CD4-positive, alpha-beta T cell treated with Interleukin-10 for 1 hour (primary cell): ENCODE measurements at regions not wholly inside any gene's neighbourhood (a gene's known extent, or its start where the extent isn't known, plus 50 kb on each side); places are given as distances from the start of the nearest gene placed in this dataset.
"Not testable (repeated sequence)": the region's sequence is repeated elsewhere in the genome, so short reads cannot be mapped to it uniquely, and the experiment has no call there.

Experiments used
- DNase-seq: peaks from one replicate; pipeline ENCODE4 v3.0.0-alpha.2; 2020

DNA sequence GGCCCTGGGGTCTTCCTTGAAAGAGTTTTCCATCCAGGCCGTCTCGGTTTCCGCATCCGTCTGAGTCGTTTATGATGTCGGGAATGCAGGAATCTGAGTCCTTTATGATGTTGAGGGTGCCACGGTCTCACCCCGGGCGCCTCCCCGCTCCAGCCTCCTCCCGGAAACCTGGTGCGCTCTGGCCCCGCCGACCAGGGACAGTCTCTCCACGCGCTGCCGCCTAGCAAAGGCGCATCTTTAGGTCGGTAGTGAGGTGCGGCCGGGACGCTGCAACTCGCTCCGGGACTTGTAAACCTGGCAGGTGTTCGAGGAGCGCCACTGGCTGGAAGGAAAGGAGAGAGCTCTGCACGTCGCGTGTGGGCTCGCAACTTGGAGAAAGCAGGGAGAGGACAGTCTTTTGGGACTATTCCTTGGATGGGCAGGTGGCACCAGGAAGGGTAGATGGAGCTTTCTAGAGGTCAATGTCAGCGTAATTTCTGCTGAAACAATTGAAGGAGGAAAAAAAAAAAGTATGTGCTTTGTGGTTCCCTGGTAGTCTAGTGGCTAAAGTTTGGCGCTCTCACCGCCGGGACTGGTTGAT, 132.0 kb downstream of the FAM72B start:
- DNase-seq = not testable (repeated sequence)

GRCh38 chr1:121054928-121055327, 129.2 kb downstream of the FAM72B start:
- not testable (repeated sequence) for DNase-seq

- not testable (repeated sequence) for DNase-seq
Measured at GRCh38 chr1:121066925-121067324, 117.2 kb downstream of the FAM72B start.

DNA sequence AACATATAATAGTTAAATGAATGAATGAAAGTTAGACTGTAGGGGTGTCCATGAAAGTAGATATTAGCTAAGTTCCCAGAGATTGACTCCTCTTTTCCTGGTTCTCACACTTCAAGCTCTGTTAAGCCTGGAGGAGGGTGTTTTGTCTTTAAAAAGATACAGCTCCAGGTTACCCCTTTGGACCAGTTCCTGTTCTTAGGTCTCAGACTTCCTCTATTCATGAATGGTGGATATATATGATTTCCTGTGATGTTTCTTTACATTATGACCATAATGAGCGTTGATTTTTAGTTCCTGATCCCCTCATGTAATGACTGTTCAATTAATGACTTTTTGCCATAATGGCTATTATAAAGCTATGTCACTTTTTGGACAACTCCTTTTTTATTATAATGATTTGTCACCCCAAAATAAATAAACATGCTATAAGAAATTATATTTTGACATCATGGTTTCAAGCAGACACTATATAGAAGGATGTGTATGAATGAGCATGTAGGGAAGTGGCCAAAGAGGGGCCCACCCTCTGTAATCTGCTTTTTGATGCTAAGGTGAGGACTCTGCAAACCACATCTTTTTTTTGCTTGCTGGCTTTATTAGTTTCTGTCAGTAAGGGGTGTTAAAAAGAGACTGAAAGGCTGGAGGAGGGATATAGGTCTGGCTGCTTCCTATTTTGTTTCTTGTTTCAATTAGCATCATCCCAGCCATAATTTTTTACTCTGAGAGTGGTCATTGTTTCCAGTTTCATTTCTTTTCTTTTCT, 115.2 kb downstream of the FAM72B start:
- not testable (repeated sequence) for DNase-seq

GRCh38 chr1:121073852-121074251, 110.3 kb downstream of the FAM72B start:
- not testable (repeated sequence) for DNase-seq

- DNase-seq = not testable (repeated sequence)
Measured at GRCh38 chr1:121075254-121075805, 108.8 kb downstream of the FAM72B start.

GRCh38 chr1:121076674-121077073, 107.5 kb downstream of the FAM72B start:
- DNase-seq = not testable (repeated sequence)

DNA sequence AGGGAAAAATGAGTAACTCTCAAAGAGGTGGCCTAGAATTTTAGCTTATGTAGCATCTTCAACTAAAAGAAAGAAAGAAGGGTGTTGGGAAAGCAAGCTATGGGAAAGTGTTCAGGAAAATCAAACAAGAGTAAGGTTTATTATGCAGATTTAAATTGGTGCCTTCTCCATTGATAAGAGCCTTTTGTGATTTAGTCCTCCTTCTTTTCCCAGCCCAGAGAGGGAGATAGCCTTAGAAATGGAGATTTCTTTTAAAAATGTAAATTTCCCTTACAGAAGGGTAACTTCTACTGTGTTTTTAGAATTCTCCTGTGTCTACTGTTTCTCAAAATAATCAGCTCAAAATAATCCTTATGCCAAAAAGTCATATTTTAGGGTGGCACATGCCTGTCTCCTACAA, 104.5 kb downstream of the FAM72B start:
- not testable (repeated sequence) for DNase-seq

DNA sequence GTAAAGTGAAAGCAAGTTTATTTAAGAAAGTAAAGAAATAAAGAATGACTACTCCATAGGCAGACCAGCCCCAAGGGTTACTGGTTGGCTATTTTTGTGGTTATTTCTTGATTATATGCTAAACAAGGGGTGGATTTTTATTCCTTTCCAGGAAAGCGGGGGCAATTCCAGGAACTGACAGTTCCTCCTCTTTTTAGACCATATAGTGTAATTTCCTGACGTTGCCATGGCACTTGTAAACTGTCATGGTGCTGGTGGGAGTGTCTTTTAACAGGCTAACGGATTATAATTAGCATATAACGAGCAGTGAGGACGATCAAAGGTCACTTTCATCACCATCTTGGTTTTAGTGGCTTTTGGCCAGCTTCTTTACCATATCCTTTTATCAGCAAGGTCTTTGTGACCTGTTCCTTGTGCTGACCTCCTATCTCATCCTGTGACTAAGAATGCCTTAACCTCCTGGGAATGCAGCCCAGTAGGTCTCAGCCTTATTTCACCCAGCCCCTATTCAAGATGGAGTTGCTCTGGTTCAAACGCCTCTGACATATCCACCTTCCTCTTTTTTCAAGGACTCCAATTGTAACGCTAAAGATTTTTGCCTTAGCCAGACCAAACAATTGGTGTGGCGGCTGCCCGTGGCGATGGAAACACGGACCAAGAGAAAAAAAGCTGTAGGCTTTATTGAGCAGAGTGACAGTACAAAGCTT, 103.8 kb downstream of the FAM72B start:
- peak; percentile 38 for DNase-seq

DNA sequence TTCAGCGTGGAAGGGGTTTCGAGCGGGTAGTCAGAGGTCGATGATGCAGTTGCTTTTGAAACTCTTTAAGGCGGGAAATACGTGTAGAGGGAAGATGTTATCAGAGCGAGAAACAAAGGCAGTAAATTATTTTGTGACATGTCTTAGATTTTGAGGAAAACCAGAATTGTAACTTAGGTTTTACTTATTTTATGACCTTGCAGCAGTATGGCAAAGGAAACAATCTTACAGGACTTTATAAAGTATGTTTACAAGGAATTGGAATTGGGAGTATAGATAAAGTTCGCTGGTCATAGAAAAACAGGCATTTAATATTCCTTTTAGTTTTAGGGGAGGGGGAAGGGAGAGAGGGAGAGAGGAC, 103.3 kb downstream of the FAM72B start:
- DNase-seq = not testable (repeated sequence)

DNA sequence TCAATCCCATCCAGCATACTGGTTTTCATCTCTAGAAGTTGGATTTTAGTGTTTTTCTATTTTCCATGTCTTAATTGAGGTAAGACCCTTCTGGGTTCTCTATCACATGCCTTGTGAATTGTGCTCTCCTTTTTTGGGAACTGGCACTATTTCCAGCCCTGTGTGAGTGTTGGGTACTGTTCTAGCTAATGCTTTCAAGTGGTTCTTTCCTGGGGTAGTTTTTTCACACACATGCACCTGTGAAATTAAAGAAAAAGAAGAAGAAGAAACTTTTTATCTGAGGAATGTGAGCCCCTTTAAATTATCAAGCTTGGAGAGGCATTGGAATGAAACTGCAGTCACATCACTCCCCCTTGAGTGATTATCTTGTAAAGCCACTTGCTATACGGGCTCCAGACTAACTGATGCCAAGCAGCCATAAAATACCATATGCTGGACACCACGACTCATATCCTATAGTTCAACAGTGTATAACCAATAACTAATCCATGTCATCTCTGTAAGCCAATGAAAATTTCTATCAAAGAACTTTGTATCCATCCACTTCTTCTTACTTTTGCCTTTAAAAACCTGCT, 102.4 kb downstream of the FAM72B start:
- not testable (repeated sequence) for DNase-seq

- DNase-seq = not testable (repeated sequence)
Measured at GRCh38 chr1:121082995-121083394, 101.1 kb downstream of the FAM72B start.

DNA sequence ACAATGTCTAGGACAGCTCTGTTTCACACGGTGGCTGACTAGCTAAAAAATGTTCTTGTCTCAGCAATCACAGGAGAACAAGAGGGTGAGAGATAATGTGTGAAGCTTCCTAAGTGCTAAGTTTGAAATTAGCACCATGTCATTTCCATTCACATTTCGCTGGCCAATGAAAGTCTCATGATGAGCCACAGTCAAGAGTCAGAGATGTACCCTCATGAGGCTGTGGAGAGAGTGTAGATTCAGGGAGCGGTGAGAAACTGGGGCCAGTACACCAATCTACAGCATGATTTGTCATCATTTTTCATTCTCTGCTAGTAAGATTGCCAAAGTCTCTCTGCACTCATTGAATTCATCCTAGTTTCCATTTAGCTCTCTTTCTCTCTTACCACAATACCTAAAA, 97.9 kb downstream of the FAM72B start:
- DNase-seq = not testable (repeated sequence)

GRCh38 chr1:121087221-121087620, 96.9 kb downstream of the FAM72B start:
- not testable (repeated sequence) for DNase-seq

- not testable (repeated sequence) for DNase-seq
Measured at GRCh38 chr1:121088568-121088967, 95.6 kb downstream of the FAM72B start.

DNA sequence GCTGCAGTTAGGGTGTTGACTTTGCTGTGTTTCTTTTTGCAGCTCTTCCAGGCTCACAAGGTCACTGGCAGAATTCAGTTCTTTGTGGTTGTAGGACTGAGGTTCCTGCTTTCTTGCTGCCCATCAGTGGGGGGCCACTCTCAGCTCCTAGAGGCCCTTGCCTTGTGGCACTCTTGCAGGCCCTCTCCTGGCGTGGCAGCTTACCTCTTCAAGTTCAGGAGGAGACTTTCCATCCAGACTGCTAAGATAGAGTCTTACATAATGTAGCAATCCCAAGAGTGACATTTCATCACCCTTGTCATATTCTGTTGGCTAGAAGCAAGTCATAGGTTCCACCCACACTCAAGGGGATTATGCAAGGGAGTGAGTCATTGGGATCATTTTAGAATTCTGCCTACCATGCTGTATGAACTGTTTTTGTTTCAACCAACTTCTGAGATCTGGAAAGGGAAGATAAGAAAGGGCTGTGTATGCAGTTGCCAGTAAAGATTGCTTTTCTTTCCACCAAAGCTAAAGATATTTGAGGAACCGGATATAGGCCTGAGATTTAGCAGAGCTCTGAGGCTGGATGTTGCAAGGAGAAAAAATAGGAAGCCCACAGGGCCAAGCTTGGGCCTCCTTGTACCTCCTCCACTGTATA, 91.7 kb downstream of the FAM72B start:
- DNase-seq = peak; percentile 4

GRCh38 chr1:121095014-121095413, 89.1 kb downstream of the FAM72B start:
- DNase-seq = not testable (repeated sequence)

DNA sequence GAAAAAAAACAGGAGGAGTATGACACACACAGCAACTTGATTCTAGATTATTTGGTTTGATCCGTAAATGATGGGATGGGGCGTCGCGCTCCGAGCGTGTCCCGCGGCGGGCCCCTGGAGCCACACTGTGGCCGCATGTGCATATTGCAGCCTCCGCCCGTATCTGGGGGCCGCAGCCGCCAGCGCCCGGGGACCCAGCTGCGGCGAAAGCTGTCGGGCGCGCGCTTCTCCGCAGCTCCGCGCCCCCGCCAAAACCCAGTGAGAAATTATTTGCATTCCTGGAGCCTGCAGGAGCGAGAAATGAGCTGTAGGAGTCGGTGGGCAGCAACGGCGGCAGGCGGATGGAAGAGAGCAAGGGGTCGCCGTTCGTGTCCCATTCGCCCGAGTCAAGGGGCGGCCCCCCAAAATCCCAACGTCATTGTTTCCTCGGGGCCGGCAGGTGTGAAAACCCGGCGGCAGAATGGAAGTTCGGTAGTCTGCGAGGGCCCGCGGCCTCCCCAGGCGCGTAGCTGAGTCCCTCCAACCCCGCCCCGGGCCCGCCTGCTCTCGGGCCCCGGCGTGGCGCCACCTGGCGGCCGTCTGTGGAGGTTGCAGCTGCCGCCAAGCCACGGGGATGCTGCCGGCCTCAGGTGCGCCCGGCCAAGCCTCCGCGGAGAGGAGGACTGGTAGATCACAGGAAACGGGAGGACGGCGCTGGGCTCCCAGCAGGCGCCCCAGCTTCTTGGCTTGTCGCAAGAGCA, 86.8 kb downstream of the FAM72B start:
- peak; percentile 88 for DNase-seq

- DNase-seq = not testable (repeated sequence)
Measured at GRCh38 chr1:121097867-121098215, 86.3 kb downstream of the FAM72B start.

DNA sequence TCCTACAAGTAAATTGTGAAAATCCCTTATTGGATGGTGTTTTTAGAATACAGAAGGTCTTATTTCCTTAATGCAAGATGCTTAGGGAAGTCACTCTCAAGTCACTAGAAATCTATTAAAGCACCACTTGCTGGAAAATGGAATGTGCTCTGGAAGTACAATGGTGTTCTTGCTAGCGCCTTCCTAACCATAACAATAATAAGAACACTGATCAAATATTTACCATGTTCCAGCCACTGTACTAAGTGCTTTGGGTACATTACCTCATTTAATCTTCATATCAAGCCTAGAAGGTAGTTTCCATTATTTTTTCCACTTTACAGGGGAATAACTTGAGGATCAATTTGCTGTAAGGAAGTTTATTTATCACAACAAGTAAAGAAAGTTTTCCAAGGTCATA, 75.1 kb downstream of the FAM72B start:
- not testable (repeated sequence) for DNase-seq

- not testable (repeated sequence) for DNase-seq
Measured at GRCh38 chr1:121116522-121117297, 67.4 kb downstream of the FAM72B start.
